IMR-90 (cell line): ENCODE measurements at regions not wholly inside any gene's neighbourhood (a gene's known extent, or its start where the extent isn't known, plus 50 kb on each side); places are given as distances from the start of the nearest gene placed in this dataset.

Source experiments
- ATAC-seq: fragments of 200-7000 bp; cut with Tn5 transposase; 2 replicates; pipeline ENCODE4 v1.9.1; 2020; ENCODE audit warnings: low read depth, mild to moderate bottlenecking, moderate library complexity
- BruUV-seq: library from RNA; stranded (reverse); fragments of 400-500 nt; replicated peaks from 2 replicates; lab custom pipeline; 2021; lab: Mats Ljungman, UMichigan
- CTCF ChIA-PET: fragments of 300-600 bp; formaldehyde crosslinking; extraction: SDS; loops from one replicate; lab custom pipeline; 2021; ENCODE audit warnings: antibody characterized with exemption; lab: Yijun Ruan, JAX
- POLR2A ChIA-PET: fragments of 300-600 bp; sonication (Branson Sonifier 250); formaldehyde crosslinking; loops from one replicate; lab custom pipeline; 2022; ENCODE audit warnings: antibody characterized with exemption; ENCODE audit not compliant: unreplicated experiment; lab: Charles Lee
- DNase-seq: peaks from one replicate; pipeline ENCODE4 v3.0.0; 2013
- H2AFZ ChIP-seq: replicated peaks from 2 replicates; pipeline ENCODE3; 2013; ENCODE audit warnings: low read length, mild to moderate bottlenecking; ENCODE audit not compliant: poor library complexity
- H2AK5ac ChIP-seq: 2 replicates; pipeline ENCODE4 v1.6.1; 2013; ENCODE audit warnings: low read depth, low read length, inconsistent platforms
- H2AK9ac ChIP-seq: replicated peaks from 2 replicates; pipeline ENCODE3; 2013; ENCODE audit warnings: mild to moderate bottlenecking, low read depth, low read length, moderate library complexity; ENCODE audit not compliant: poor library complexity
- H2BK120ac ChIP-seq: 2 replicates; pipeline ENCODE4 v1.6.1; 2013; ENCODE audit warnings: low read depth, low read length, inconsistent platforms
- H2BK15ac ChIP-seq: 3 replicates; pipeline ENCODE4 v1.6.1; 2013; ENCODE audit warnings: low read depth, low read length, inconsistent platforms
- H2BK20ac ChIP-seq: 2 replicates; pipeline ENCODE4 v1.6.1; 2013; ENCODE audit warnings: low read depth, mild to moderate bottlenecking, inconsistent platforms, low read length, moderate library complexity
- H2BK5ac ChIP-seq: 2 replicates; pipeline ENCODE4 v1.6.1; 2013; ENCODE audit warnings: mild to moderate bottlenecking, low read depth, low read length, inconsistent platforms; ENCODE audit not compliant: poor library complexity, severe bottlenecking
- H3K14ac ChIP-seq: replicated peaks from 2 replicates; pipeline ENCODE4 v1.6.1; 2013; ENCODE audit warnings: low read depth, low read length, inconsistent platforms
- H3K18ac ChIP-seq: 2 replicates; pipeline ENCODE4 v1.6.1; 2013; ENCODE audit warnings: low read depth, low read length, control low read depth
- H3K23ac ChIP-seq: 2 replicates; pipeline ENCODE4 v1.6.1; 2013; ENCODE audit warnings: low read depth, low read length, inconsistent platforms
- H3K27ac ChIP-seq: 2 replicates; pipeline ENCODE4 v1.5.1; 2013; ENCODE audit warnings: mild to moderate bottlenecking, control low read depth, low read length; ENCODE audit not compliant: insufficient read depth
- H3K27me3 ChIP-seq: 2 replicates; pipeline ENCODE4 v1.6.1; 2013; ENCODE audit warnings: low read length; ENCODE audit not compliant: control insufficient read depth, insufficient read depth
- H3K36me3 ChIP-seq: 2 replicates; pipeline ENCODE4 v1.6.1; 2013; ENCODE audit warnings: low read length, mixed read lengths; ENCODE audit not compliant: control insufficient read depth, insufficient read depth
- H3K4ac ChIP-seq: 2 replicates; pipeline ENCODE4 v1.6.1; 2013; ENCODE audit warnings: low read depth, low read length, inconsistent platforms
- H3K4me1 ChIP-seq: 2 replicates; pipeline ENCODE4 v1.6.1; 2013; ENCODE audit warnings: low read length, mixed read lengths; ENCODE audit not compliant: control insufficient read depth, insufficient read depth
- H3K4me2 ChIP-seq: 2 replicates; pipeline ENCODE4 v1.6.1; 2013; ENCODE audit warnings: low read depth, mild to moderate bottlenecking, control low read depth, low read length, moderate library complexity
- H3K4me3 ChIP-seq: 2 replicates; pipeline ENCODE4 v1.5.1; 2013; ENCODE audit warnings: low read depth, mild to moderate bottlenecking, control low read depth, low read length, moderate library complexity; ENCODE audit not compliant: insufficient read depth
- H3K56ac ChIP-seq: 2 replicates; pipeline ENCODE4 v1.6.1; 2013; ENCODE audit warnings: low read length, inconsistent platforms; ENCODE audit not compliant: insufficient read depth; ENCODE audit errors: extremely low read depth
- H3K79me1 ChIP-seq, 2 experiments: 2 replicates each; pipeline ENCODE4 v1.6.1; 2013; ENCODE audit warnings: low read length in 2 of 2, inconsistent platforms in 1 of 2, low read depth in 1 of 2
- H3K9ac ChIP-seq: 2 replicates; pipeline ENCODE4 v1.6.1; 2013; ENCODE audit warnings: low read depth, low read length, control low read depth
- H3K9me1 ChIP-seq: 2 replicates; pipeline ENCODE4 v1.6.1; 2013; ENCODE audit warnings: low read length, inconsistent platforms; ENCODE audit not compliant: insufficient read depth
- H3K9me3 ChIP-seq: 2 replicates; pipeline ENCODE4 v1.6.1; 2013; ENCODE audit warnings: low read length; ENCODE audit not compliant: control insufficient read depth, insufficient read depth
- H4K20me1 ChIP-seq: 2 replicates; pipeline ENCODE4 v1.6.1; 2013; ENCODE audit warnings: low read length, inconsistent platforms; ENCODE audit not compliant: insufficient read depth
- H4K5ac ChIP-seq: 2 replicates; pipeline ENCODE4 v1.6.1; 2013; ENCODE audit warnings: mild to moderate bottlenecking, low read depth, low read length, control low read depth
- H4K8ac ChIP-seq, 2 experiments: 2 replicates each; pipeline ENCODE4 v1.6.1; 2013; ENCODE audit warnings: low read depth in 2 of 2, low read length in 2 of 2, control low read depth in 1 of 2, inconsistent platforms in 1 of 2
- H4K91ac ChIP-seq: 2 replicates; pipeline ENCODE4 v1.6.1; 2013; ENCODE audit warnings: low read depth, low read length, inconsistent platforms; ENCODE audit not compliant: insufficient read depth
- CEBPB ChIP-seq: IDR thresholded peaks from 2 replicates; pipeline ENCODE4 v1.6.1; 2012; ENCODE audit warnings: low read depth, low read length, improper control_type of control experiment
- MAZ ChIP-seq: IDR thresholded peaks from 2 replicates; pipeline ENCODE4 v1.6.1; 2012; ENCODE audit warnings: low read depth, mild to moderate bottlenecking, low read length, improper control_type of control experiment, moderate library complexity, borderline replicate concordance
- RAD21 ChIP-seq: IDR thresholded peaks from 2 replicates; pipeline ENCODE4 v1.6.1; 2012; ENCODE audit warnings: low read length, improper control_type of control experiment
- RFX5 ChIP-seq: IDR thresholded peaks from 2 replicates; pipeline ENCODE4 v1.8.0; 2012; ENCODE audit warnings: low read depth, mild to moderate bottlenecking, low read length, moderate library complexity
- WGBS, 2 experiments: methylation state at CpG; one replicate each; pipeline versions ENCODE4 v1.1.5 to v1.1.7; 2013; ENCODE audit warnings: missing lambda C conversion rate in 2 of 2; ENCODE audit not compliant: insufficient read length in 1 of 2; ENCODE audit errors: extremely low coverage in 2 of 2; 5-methylcytosine and 5-hydroxymethylcytosine counted together
- dilution Hi-C: fragments of 300-500 bp; cut with HindIII; formaldehyde crosslinking; loops from one replicate; pipeline ENCODE4 v1.14.3; 2018; ENCODE audit warnings: low sequenced_read_pairs; ENCODE audit not compliant: unreplicated experiment
- in situ Hi-C: fragments of 300-500 bp; cut with MboI; formaldehyde crosslinking; loops from 3 replicates; pipeline ENCODE4 v1.14.3; 2019; ENCODE audit warnings: low sequenced_read_pairs, inconsistent platforms, mixed read lengths
- intact Hi-C: fragments of 100-400 bp; cut with micrococcal nuclease; formaldehyde crosslinking; loops from 2 replicates; pipeline ENCODE4 v1.10.0; 2022
- TF ChIP-seq, protein P1 (sequence below): fragments of 150-350 bp; IDR thresholded peaks from 2 replicates; pipeline ENCODE4 v1.6.1; 2017; ENCODE audit warnings: mild to moderate bottlenecking, antibody characterized with exemption, low read length, low read depth
- TF ChIP-seq, protein P2 (sequence below): fragments of 150-350 bp; IDR thresholded peaks from 2 replicates; pipeline ENCODE4 v1.6.1; 2016; ENCODE audit warnings: low read depth, mild to moderate bottlenecking, low read length, moderate library complexity, borderline replicate concordance
- TF ChIP-seq, protein P3 (sequence below): conservative IDR thresholded peaks from 2 replicates; pipeline ENCODE4 v1.5.1; 2012; ENCODE audit warnings: mild to moderate bottlenecking, low read depth, low read length, improper control_type of control experiment

DNA sequence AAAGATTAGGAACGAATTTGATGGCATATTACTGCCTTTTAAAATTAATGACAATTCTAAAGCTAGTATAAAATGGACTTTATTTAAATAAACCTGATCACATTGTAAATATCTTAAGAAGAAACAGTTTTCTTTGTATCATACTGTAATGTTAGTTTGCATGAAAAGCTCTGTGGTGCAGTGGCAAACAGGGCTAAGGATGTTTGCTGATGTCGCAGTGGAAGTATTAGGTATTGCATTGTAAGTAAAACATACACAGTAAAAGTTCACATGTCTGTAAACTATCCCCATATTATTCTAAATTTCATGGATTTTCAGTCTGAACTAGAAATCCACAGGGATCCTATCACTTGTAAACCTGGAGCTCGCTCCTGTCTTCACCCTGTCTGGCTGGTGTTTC, 252.6 kb upstream of the ZNF32 start:
- dilution Hi-C loops: no loop called here
- Histone ChIP-seq H2AK5ac (no peak overlapping the region; the same call in 1 of the 2 replicates), H3K23ac (no peak overlapping the region), H3K56ac (no peak overlapping the region), H3K4me3 (no peak overlapping the region), H3K36me3 (no peaks in the 10 kb centered on the region), H2BK120ac (no peak overlapping the region), H2AK9ac (no peak overlapping the region), H3K27me3 (no peaks in the 10 kb centered on the region), H3K9ac (no peak overlapping the region; the same call in 1 of the 2 replicates), H2BK5ac (no peak overlapping the region), H2BK20ac (no peak overlapping the region), H3K14ac (no peak overlapping the region), H4K91ac (0 out of 2 replicates have a peak overlapping the region, but pooled peaks have one; percentile 5), H3K9me1 (peaks cover 7% of the 10 kb centered on the region; the same call in 1 of the 2 replicates), H3K9me3 (no peaks in the 10 kb centered on the region), H4K20me1 (no peaks in the 10 kb centered on the region), H3K4me2 (0 out of 2 replicates have a peak overlapping the region, but pooled peaks have one; percentile 36), H3K27ac (peak overlapping the region; percentile 62; the same call in 1 of the 2 replicates), H2BK15ac (no peak overlapping the region), H2AFZ (no peak overlapping the region), H3K79me1 (no peaks in the 10 kb centered on the region), H3K4me1 (peaks cover 20% of the 10 kb centered on the region), H3K4ac (no peak overlapping the region), H4K8ac (no peak overlapping the region), H4K5ac (no peak overlapping the region), H3K18ac (peak overlapping the region; percentile 50)
- in situ Hi-C loops: no loop called here
- ChIA-PET POLR2A (no interaction called here), CTCF (interaction anchor here (0.7 to 1.0 kb wide), 2 partner anchors 10 to 33 kb away, joined by 4 to 6 read pairs; no protein-coding TSS in a partner anchor)
- ATAC-seq: peak; percentile 70
- no CpG with 5 or more reads among the region's 3 CpGs for WGBS, 2 experiments
- TF ChIP-seq RAD21 (0 out of 2 replicates have a peak, but pooled peaks have one; percentile 18), CEBPB (no peak), MAZ (no peak), RFX5 (no peak)
- TF ChIP-seq, protein P1, sequence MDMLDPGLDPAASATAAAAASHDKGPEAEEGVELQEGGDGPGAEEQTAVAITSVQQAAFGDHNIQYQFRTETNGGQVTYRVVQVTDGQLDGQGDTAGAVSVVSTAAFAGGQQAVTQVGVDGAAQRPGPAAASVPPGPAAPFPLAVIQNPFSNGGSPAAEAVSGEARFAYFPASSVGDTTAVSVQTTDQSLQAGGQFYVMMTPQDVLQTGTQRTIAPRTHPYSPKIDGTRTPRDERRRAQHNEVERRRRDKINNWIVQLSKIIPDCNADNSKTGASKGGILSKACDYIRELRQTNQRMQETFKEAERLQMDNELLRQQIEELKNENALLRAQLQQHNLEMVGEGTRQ: no peak
- TF ChIP-seq, protein P2, sequence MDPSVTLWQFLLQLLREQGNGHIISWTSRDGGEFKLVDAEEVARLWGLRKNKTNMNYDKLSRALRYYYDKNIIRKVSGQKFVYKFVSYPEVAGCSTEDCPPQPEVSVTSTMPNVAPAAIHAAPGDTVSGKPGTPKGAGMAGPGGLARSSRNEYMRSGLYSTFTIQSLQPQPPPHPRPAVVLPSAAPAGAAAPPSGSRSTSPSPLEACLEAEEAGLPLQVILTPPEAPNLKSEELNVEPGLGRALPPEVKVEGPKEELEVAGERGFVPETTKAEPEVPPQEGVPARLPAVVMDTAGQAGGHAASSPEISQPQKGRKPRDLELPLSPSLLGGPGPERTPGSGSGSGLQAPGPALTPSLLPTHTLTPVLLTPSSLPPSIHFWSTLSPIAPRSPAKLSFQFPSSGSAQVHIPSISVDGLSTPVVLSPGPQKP: no peak
- TF ChIP-seq, protein P3, sequence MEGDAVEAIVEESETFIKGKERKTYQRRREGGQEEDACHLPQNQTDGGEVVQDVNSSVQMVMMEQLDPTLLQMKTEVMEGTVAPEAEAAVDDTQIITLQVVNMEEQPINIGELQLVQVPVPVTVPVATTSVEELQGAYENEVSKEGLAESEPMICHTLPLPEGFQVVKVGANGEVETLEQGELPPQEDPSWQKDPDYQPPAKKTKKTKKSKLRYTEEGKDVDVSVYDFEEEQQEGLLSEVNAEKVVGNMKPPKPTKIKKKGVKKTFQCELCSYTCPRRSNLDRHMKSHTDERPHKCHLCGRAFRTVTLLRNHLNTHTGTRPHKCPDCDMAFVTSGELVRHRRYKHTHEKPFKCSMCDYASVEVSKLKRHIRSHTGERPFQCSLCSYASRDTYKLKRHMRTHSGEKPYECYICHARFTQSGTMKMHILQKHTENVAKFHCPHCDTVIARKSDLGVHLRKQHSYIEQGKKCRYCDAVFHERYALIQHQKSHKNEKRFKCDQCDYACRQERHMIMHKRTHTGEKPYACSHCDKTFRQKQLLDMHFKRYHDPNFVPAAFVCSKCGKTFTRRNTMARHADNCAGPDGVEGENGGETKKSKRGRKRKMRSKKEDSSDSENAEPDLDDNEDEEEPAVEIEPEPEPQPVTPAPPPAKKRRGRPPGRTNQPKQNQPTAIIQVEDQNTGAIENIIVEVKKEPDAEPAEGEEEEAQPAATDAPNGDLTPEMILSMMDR: peak; percentile 28; the same call in 1 of the 2 replicates
- no TSS peak for BruUV-seq
- peak; percentile 46 for DNase-seq
- intact Hi-C loops: loop anchor here (5.0 to 10.0 kb wide), 2 partner anchors 207 to 481 kb away; no protein-coding TSS in a partner anchor
